NCI-H446 treated with DMSO at 0.1 percent for 48 hours (cell line): ENCODE measurements at regions not wholly inside any gene's neighbourhood (a gene's known extent, or its start where the extent isn't known, plus 50 kb on each side); places are given as distances from the start of the nearest gene placed in this dataset.

Source experiments
- DNase-seq: peaks from one replicate; lab custom pipeline; 2025; lab: John Stamatoyannopoulos, UW

- DNase-seq: no peak
Observed at GRCh38 chr20:52921340-52921739, 50.8 kb upstream of the TSHZ2 start.

DNA sequence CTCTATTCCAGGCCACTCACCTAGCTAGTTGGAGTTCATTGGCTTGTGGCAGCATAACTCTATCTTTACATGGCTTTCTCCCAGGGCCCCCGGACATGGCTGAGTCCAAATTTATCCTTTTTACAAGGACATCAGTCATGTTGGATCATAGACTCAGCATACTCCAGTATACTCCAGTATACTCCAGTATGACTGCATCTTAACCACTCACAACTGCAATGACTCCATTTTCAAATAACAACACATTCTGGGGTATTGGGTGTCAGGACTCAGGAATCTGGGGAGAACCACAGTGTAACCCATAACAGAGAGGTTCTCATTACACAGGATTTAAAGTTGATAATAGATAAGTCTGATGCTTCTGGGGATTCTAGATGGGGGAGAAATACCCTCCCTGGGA lies 53.8 kb upstream of the TSHZ2 start:
- DNase-seq: no peak

- no peak for DNase-seq
Observed at GRCh38 chr20:52915564-52915963, 56.6 kb upstream of the TSHZ2 start.

DNA sequence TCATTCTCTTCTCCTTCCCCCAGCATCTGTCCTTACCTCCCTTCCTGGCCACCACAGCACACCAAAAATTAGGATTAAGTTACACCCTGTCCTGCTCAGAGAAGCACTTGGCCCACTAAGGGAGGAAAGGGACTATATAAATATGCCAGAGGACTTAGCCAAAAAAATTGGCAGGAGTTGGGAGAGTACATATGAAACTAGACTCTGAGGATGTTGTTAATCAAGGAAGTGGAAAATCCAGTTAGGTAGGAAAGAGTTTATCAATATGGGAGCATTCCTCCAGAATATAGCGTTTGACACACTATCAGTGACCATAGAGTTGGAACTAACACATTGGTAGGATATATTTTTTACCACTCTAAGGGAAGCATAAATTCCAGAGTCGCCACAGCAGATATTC lies 57.3 kb upstream of the TSHZ2 start:
- DNase-seq: no peak

DNA sequence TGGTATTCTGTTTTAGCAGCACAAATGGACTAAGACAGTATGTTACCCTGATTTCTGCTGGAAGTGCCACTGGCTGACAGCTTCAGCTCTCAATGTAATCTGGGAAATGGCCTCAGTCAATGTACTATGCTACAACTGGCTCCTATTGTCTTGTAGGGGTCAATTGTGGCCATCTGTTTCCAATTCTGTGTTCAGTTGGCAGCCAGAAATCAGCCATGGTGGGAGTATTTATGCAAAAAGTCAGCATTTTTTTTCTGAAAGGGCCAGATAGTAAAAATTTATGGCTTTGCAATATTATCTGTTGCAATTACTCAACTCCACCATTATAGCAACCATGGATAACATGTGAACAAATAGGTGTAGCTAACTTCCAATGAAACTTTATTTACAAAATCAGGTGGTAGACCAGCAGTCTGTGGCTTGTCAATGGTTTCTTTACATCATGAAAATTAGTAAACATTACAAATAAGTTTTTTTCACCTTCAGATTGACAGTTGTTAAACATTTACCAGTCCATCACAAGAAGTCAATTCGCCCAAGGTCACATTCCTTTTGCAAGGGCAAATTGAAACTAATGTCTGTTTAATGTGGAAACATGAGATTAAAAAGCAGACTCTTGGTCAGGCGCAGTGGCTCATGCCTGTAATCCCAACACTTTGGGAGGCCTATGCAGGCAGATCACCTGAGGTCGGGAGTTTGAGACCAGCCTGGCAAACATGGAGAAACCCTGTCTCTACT lies 58.3 kb upstream of the TSHZ2 start:
- DNase-seq: no peak

GRCh38 chr20:52905241-52905994 lies 66.7 kb upstream of the TSHZ2 start:
- peak; percentile 14 for DNase-seq

- no peak for DNase-seq
Observed at GRCh38 chr20:52904837-52905236, 67.3 kb upstream of the TSHZ2 start.

DNA sequence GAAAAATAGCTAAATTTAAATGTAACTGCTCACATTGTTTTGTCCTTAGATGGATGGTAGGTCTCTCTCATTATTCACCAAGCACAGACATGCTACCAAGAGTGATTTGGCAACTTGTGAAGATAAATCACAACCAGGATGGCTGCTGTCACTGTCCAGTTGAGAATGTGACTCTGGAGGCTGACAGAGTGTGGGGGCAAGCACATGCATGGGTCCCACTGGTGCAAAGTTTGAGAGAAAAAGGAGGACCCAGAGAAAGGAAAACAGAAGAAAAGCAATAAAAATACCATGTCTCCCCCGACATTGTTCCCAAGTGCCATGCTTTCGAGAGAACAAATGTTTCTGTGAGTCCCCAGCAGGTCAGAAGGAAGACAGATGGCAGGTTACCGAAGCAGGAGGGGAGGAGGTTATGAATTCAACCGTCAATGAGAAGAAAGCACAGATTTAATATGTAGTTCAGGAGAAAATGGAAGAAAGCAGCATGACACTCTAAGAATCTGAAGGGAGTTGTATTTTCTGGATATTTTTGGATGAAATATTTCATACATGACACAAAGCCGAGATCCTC lies 73.0 kb upstream of the TSHZ2 start:
- peak; percentile 11 for DNase-seq

DNA sequence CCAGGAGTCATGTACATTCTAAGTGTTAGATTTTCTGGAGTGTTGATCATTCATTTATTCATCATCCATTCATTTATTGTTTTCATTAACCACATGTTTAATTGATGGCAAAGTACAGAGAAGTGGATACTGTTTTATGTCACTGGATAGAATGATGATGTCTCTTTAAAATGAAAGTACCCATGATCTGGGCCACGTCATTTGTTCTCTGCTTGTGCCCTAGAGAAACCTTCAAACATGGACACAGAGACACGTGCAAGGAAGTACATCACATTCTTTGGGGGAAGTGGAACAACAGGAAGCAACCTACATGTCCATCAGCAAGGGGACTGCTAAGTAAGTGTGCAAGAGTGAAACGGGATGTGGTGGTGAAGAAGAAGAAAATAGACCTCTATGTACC lies 75.8 kb upstream of the TSHZ2 start:
- DNase-seq: no peak

GRCh38 chr20:52895701-52896100 lies 76.5 kb upstream of the TSHZ2 start:
- DNase-seq: peak; percentile 4

DNA sequence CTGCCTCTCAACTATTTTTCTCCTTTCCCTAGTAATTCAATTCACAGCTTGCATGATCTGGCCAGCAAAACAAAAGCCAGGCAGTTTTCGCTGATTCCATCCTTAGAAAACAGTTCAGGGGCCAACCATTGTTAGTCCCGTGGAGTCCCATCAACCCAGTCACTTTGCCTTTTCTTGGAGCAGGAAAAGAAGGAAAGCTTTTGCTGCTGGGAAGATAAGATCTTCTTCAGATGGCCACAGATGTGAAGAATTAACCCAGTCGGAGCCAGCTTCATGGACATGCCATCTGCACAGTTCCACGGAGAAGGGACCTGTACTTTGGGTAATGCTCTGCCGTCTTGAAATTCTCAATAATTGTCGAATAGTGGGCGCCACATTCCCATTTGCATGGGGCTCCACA lies 76.9 kb upstream of the TSHZ2 start:
- no peak for DNase-seq

DNA sequence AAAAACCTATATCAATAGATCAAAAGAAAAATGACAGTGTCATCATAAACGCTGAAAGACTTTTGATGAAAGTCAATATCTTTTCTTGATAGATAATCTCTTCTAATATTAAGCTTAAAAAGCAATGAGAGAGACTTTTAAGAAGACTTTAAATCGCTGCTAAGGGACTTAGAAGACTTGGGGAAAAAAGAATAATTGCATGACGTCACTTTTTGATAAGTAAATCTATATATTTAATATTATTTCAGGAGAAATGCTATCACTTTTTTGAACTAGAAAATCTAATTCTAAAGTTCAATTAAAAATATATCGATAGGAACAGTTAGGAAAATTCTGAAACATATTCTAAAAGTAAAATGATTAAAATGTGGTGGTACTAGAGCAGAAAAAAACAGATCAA lies 78.7 kb upstream of the TSHZ2 start:
- no peak for DNase-seq

- no peak for DNase-seq
Observed at GRCh38 chr20:52892023-52892422, 80.1 kb upstream of the TSHZ2 start.

DNA sequence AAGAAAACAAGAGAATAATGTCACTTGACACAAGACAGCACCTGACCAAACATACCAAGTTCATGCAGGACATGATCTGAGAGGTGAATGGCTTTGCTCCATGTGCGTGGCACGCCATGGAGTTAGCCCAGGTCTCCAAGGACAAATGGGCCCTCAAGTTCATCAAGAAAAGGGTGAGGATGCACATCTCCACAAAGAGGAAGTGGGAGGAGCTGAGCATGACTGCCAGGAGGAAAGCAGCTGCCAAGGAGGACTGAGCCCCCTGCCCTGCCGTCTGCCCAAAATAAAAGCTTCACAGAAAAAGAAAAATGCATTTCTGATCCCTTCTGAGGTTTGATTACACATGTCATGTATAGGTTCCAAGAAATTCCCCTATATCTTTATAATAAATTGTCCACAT lies 82.0 kb upstream of the TSHZ2 start:
- DNase-seq: no peak

- no peak for DNase-seq
Observed at GRCh38 chr20:52889225-52889624, 82.9 kb upstream of the TSHZ2 start.

DNA sequence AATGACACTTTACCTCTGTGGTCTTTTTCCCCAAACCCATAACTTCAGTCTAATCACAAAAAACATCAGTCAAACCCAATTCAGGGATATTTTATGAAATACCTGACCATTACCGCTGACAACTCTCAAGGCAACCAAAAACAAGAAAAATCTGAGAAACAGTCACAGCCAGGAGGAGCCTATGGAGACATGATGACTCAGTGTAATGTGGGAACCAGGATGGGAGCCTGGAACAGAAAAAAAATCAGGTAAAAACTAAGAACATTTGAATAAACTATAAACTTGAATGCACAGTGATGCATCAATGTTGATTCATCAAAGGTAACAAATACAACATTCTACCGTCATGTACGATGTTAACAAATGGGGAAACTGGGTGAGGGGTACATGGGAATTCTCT lies 84.1 kb upstream of the TSHZ2 start:
- no peak for DNase-seq

DNA sequence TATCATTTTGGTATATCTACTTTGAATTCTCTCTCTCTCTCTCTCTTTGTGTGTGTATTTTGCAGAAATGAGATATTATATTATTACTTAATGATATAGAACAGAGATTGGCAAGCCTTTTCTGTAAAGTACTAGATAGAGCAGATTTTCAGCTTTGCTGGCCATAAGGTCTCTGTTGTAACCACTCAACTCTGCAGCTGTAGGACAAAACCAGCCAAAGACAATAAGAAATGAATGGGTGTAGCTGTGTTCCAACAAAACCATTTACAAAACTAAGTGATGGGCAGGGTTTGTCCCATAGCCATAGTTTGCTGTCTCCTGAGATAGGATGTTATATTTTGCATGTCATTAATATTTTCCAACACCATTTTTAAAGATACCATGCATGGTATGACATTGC lies 91.2 kb upstream of the TSHZ2 start:
- no peak for DNase-seq

GRCh38 chr20:52880259-52880658 lies 91.9 kb upstream of the TSHZ2 start:
- DNase-seq: no peak

GRCh38 chr20:52874241-52874640 lies 97.9 kb upstream of the TSHZ2 start:
- no peak for DNase-seq

DNA sequence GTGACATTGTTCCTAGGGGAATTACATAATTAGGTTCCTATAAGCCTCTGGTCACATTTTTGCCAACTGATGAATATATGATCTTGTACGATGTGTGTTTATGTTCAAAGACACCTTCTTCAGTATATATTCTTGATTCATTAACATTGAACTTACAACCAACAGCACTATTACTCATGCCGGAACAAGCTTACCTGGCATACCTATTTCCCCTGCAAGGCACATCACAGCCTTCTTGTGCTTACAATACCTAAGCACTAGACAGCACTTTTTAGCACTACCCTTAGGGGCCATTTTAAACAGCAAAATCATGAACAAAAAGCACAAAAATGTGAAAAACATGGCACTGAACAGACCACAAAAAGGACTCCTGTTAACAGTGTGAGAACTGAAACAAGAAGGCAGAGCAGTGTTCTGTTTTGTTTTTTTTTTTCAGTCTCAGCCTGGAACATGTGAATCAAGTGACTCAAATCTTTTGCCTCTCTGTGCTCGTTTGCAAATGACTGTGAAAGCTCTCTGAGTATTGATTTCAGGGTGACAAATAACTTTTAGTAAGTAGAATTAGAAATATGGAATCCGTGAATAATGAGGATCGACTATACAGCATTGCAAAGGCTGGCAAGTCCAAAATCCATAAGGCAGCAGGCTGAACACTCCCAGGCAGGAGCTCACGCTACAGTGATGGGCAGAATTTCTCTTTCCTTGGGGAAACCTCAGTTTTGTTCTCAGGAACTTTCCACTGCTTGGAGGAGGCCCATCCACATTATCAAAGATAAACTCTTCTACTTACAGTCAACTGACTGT lies 102.3 kb upstream of the TSHZ2 start:
- no peak for DNase-seq

- no peak for DNase-seq
Observed at GRCh38 chr20:52869276-52869675, 102.9 kb upstream of the TSHZ2 start.

DNA sequence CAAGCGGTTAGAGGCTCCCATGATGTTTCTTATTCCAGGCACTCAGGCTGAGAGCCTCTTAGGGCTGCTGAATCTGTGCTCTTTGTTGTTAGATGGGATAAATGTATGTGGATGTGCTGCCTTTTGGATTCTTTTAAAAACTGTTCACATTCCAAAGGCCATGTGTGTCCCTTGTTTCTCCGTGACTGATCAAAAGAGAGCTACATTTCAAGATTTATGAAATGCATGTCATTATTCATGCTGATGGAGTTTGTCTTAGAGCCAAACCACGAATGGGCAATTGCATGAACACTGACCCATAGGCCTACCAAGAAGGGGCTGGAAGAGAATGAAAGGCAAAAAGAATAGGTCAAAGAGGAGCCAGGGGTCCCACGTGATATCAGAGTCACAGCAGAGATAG lies 104.9 kb upstream of the TSHZ2 start:
- DNase-seq: no peak
